Activated naive CD8-positive, alpha-beta T cell (primary cell): ENCODE measurements at regions not wholly inside any gene's neighbourhood (a gene's known extent, or its start where the extent isn't known, plus 50 kb on each side); places are given as distances from the start of the nearest gene placed in this dataset.

Source experiments
- H3K27ac Mint-ChIP-seq: one replicate; pipeline ENCODE4 v1.8.0; 2021; ENCODE audit warnings: mixed read lengths
- H3K27me3 Mint-ChIP-seq: one replicate; pipeline ENCODE4 v1.8.0; 2021; ENCODE audit warnings: mixed read lengths
- H3K36me3 Mint-ChIP-seq: one replicate; pipeline ENCODE4 v1.8.0; 2021; ENCODE audit warnings: mixed read lengths
- H3K4me1 Mint-ChIP-seq: one replicate; pipeline ENCODE4 v1.8.0; 2021; ENCODE audit warnings: low read depth, mixed read lengths
- H3K4me3 Mint-ChIP-seq: one replicate; pipeline ENCODE4 v1.8.0; 2021; ENCODE audit warnings: mild to moderate bottlenecking, mixed read lengths
- H3K9me3 Mint-ChIP-seq: one replicate; pipeline ENCODE4 v1.8.0; 2021; ENCODE audit warnings: low read depth, mixed read lengths

DNA sequence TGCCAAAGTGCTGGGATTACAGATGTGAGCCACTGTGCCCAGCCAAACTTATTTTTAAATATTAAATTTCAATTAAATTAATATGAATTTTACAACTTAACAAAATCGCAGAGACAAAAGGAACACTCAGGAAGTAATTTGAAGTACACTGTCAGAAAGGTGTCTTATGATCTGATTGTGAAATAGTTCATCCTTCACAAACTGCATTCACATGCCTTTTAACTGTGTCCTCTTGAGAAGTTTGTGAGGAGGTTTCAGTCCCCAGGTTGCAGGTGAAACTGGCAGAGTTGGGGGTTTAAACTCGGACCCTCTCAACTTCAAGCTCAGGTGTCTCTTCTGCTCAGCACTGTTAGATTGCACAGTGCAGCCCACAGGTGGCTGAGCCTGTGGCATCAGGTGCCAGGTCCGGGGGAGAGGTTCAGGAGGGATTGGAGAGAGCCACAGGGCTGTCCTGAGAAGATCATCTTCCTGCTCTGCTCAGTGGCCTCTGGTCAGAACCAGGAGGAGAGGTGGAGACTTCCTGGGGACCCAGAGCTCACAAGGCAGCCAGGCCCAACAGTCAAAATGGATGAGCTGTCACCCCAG lies 152.3 kb upstream of the RAB4A start:
- no peaks in the 10 kb centered on the region for H3K36me3 Mint-ChIP-seq
- no peak overlapping the region for H3K27ac Mint-ChIP-seq

DNA sequence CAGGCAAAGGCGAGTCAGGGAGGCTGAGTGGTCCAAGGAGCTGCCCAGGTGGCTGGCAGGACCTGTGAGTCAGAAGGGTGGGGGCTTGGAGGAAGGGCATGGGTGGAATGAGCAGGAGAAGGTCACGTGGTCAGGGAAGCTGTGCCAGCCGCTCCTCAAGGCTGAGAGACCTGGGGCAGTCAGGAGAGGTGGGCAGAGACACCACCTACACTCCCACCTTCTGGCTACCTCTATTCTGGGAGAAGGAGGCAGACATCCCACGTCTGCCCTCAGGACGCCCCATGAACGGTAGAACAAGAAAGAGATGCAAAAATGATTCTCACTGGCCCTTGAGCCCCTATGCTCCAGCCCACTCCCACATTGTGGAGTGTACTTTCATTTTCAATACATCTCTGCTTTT lies 151.8 kb upstream of the RAB4A start:
- H3K27me3 Mint-ChIP-seq, result no peaks in the 10 kb centered on the region
- no peaks in the 10 kb centered on the region for H3K36me3 Mint-ChIP-seq
- H3K27ac Mint-ChIP-seq, result no peak overlapping the region
- no peaks in the 10 kb centered on the region for H3K9me3 Mint-ChIP-seq
- H3K4me3 Mint-ChIP-seq, result no peak overlapping the region
- H3K4me1 Mint-ChIP-seq, result peaks cover 5% of the 10 kb centered on the region

More for the DNA sequence above, 152.3 kb upstream of the RAB4A start:
- Mint-ChIP-seq H3K9me3 (no peaks in the 10 kb centered on the region), H3K4me3 (no peak overlapping the region), H3K27me3 (no peaks in the 10 kb centered on the region), H3K4me1 (peaks cover 6% of the 10 kb centered on the region)

DNA sequence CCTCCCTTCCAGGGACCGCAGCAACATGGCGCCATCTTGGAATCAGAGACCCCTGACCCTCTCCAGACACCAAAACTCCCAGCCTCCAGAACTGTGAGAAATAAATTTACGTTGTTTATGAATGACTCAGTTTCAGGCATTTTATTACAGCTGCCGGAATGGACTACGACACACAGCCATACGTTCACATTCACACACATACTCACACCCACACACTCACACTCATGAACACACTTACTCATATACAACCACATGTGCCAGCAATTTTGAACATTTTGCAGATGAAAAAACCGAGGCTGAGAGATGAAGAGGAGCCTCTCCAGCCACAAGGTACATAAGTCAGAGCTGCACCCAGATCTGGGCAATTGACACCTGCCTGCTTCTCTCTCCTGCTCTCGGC lies 151.0 kb upstream of the RAB4A start:
- Mint-ChIP-seq H3K36me3 (no peaks in the 10 kb centered on the region), H3K4me3 (no peak overlapping the region), H3K27ac (no peak overlapping the region), H3K4me1 (peaks cover 4% of the 10 kb centered on the region), H3K9me3 (no peaks in the 10 kb centered on the region), H3K27me3 (no peaks in the 10 kb centered on the region)

DNA sequence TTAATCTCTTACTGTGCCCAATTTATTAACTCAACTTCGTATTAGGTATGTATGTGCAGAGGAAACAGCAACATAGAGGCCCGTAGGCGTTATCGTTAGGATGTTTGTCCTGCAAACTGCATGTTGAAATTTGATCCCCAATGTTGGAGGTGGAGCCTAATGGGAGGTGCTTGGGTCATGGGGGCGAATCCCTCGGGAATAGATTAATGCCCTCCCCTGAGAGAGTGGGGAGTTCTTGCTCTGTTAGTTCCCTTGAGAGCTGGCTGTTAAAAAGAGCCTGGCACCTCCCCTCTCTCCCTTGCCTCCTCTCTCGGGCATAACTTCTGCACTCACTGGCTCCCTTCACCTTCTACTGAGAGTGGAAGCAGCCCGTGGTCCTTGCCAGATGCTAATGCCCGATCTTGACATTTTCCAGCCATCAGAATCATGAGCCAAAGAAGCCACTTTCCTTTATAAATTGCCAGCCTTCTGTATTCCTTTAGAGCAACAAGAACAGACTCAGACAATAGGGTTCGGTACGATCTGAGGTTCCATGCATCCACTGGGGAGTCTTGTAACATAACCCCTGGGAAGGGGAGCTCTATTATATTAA lies 149.0 kb upstream of the RAB4A start:
- Mint-ChIP-seq H3K27ac (no peak overlapping the region), H3K4me1 (peaks cover 10% of the 10 kb centered on the region)

DNA sequence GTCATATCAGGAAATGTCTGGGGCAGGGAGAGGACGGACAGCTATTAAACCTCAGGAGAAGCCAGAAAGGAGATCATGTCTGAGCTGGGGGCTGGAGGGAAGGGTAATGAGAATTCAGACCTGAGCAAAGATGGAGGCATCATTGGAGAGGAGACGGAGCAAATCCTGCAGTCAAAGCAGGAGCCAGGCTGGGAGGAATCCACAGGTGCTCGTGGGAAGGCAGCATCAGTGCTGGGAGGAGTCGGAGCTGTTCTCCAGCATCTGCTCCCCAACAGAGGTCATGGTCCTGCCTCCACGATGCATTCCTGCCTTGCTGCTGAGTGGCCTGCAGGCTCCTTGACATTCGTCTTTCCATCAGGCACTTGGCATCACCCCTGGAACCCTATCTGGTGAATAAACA lies 148.3 kb upstream of the RAB4A start:
- Mint-ChIP-seq H3K27ac (no peak overlapping the region), H3K27me3 (no peaks in the 10 kb centered on the region), H3K9me3 (no peaks in the 10 kb centered on the region), H3K4me3 (no peak overlapping the region), H3K36me3 (no peaks in the 10 kb centered on the region), H3K4me1 (peaks cover 16% of the 10 kb centered on the region)

More for the DNA sequence above, 149.0 kb upstream of the RAB4A start:
- no peaks in the 10 kb centered on the region for H3K36me3 Mint-ChIP-seq
- no peaks in the 10 kb centered on the region for H3K27me3 Mint-ChIP-seq
- no peak overlapping the region for H3K4me3 Mint-ChIP-seq
- H3K9me3 Mint-ChIP-seq, result no peaks in the 10 kb centered on the region

GRCh38 chr1:229124116-229124515 lies 146.8 kb upstream of the RAB4A start:
- no peaks in the 10 kb centered on the region for H3K27me3 Mint-ChIP-seq
- peaks cover 25% of the 10 kb centered on the region for H3K4me1 Mint-ChIP-seq
- no peaks in the 10 kb centered on the region for H3K36me3 Mint-ChIP-seq
- no peak overlapping the region for H3K4me3 Mint-ChIP-seq
- no peak overlapping the region for H3K27ac Mint-ChIP-seq
- no peaks in the 10 kb centered on the region for H3K9me3 Mint-ChIP-seq

DNA sequence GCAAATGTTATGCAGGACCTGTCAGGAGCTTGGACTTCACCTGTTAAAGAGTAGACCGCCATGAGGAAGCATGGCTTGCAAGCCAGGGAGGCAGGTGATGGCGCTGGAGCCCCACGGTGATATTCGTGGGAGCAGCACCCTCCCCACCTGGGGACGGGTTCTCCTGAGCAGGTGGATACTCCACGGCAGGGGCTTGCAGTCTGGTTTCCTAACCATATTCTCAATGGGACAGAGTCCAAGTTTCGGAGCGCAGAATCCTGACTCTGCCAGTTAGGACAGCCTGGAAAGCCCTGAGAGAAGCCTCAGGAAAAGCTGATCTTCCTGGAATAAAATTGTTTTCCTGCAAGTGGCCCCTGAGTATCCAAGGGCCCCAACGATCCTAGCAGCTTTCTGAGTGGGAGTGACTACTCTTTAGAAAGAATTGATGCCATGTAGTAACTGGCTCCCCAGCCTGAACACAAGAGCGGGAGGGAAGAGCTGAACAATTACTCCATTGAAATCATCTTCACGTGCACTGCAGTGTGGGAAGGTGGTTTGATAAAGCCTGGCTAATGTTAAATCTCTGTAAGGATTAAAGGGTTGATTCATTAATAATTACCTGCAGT lies 146.3 kb upstream of the RAB4A start:
- peaks cover 29% of the 10 kb centered on the region for H3K4me1 Mint-ChIP-seq
- no peaks in the 10 kb centered on the region for H3K36me3 Mint-ChIP-seq
- H3K9me3 Mint-ChIP-seq, result no peaks in the 10 kb centered on the region
- no peak overlapping the region for H3K27ac Mint-ChIP-seq
- no peak overlapping the region for H3K4me3 Mint-ChIP-seq
- no peaks in the 10 kb centered on the region for H3K27me3 Mint-ChIP-seq

GRCh38 chr1:229127301-229127700 lies 143.6 kb upstream of the RAB4A start:
- Mint-ChIP-seq H3K27ac (peak overlapping the region; percentile 28), H3K9me3 (no peaks in the 10 kb centered on the region), H3K4me1 (peaks cover 55% of the 10 kb centered on the region), H3K4me3 (peak overlapping the region; percentile 23), H3K27me3 (no peaks in the 10 kb centered on the region), H3K36me3 (peaks cover 2% of the 10 kb centered on the region)

DNA sequence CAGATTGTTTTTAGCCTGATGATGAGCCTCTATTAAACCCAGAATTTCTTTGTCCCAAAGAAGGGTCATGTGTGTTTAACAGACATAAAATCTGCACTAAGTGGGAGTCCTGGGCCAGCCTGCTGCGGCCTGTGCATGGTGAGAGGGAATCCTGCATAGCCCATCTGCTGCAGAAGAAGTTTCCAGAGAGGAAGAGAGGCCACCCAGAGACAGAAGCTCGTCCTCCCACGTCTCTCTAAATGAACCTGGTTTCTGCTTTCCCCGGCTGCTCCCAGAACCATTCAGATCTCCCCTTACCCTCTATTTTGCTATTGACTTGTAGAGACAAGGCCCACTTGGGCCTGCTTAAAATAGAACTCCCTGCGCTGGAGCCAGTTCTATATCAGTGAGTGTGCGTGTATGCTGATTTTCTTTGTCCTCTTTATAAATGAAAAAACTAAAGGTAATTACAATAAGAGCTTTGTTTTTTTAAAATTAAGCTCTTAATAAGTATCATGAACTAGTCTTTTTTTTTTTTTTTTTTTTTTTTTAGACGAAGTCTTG lies 142.8 kb upstream of the RAB4A start:
- peaks cover 2% of the 10 kb centered on the region for H3K36me3 Mint-ChIP-seq
- H3K4me3 Mint-ChIP-seq, result no peak overlapping the region
- no peaks in the 10 kb centered on the region for H3K9me3 Mint-ChIP-seq
- no peak overlapping the region for H3K27ac Mint-ChIP-seq
- H3K4me1 Mint-ChIP-seq, result peaks cover 55% of the 10 kb centered on the region
- no peaks in the 10 kb centered on the region for H3K27me3 Mint-ChIP-seq

GRCh38 chr1:229129301-229130027 lies 141.4 kb upstream of the RAB4A start:
- Mint-ChIP-seq H3K36me3 (peaks cover 5% of the 10 kb centered on the region), H3K4me3 (peak overlapping the region; percentile 58), H3K27me3 (no peaks in the 10 kb centered on the region), H3K4me1 (peaks cover 57% of the 10 kb centered on the region), H3K27ac (peak overlapping the region; percentile 3), H3K9me3 (no peaks in the 10 kb centered on the region)

- peaks cover 57% of the 10 kb centered on the region for H3K4me1 Mint-ChIP-seq
- H3K9me3 Mint-ChIP-seq, result no peaks in the 10 kb centered on the region
- peak overlapping the region; percentile 58 for H3K4me3 Mint-ChIP-seq
- H3K27me3 Mint-ChIP-seq, result no peaks in the 10 kb centered on the region
- H3K27ac Mint-ChIP-seq, result no peak overlapping the region
- peaks cover 6% of the 10 kb centered on the region for H3K36me3 Mint-ChIP-seq
Observed at GRCh38 chr1:229130028-229130668, 140.8 kb upstream of the RAB4A start.

GRCh38 chr1:229131243-229132105 lies 139.4 kb upstream of the RAB4A start:
- Mint-ChIP-seq H3K4me3 (peak overlapping the region; percentile 8), H3K36me3 (peaks cover 12% of the 10 kb centered on the region), H3K27ac (peak overlapping the region; percentile 59), H3K9me3 (no peaks in the 10 kb centered on the region), H3K4me1 (peaks cover 62% of the 10 kb centered on the region), H3K27me3 (no peaks in the 10 kb centered on the region)

DNA sequence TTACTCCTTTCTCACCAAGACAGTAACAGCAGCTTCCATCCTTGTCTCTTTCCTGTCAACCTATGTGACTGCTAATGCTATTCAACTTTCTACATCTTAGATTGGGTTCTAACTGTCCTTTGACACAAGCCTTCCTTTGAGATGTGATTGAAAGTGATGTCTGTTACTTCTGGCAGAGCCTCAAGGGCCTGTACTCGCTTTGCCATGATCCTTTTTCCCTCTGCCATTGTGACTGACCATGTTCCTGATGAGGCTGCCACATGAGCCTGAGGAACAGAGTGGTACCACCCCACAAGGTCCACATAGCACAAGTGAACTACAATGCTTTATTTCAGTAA lies 138.8 kb upstream of the RAB4A start:
- H3K4me1 Mint-ChIP-seq, result peaks cover 63% of the 10 kb centered on the region
- H3K27ac Mint-ChIP-seq, result peak overlapping the region; percentile 59

GRCh38 chr1:229132706-229133105 lies 138.2 kb upstream of the RAB4A start:
- Mint-ChIP-seq H3K9me3 (no peaks in the 10 kb centered on the region), H3K27ac (no peak overlapping the region), H3K4me3 (no peak overlapping the region), H3K4me1 (peaks cover 63% of the 10 kb centered on the region), H3K27me3 (no peaks in the 10 kb centered on the region), H3K36me3 (peaks cover 12% of the 10 kb centered on the region)

More for the DNA sequence above, 138.8 kb upstream of the RAB4A start:
- Mint-ChIP-seq H3K27me3 (no peaks in the 10 kb centered on the region), H3K9me3 (no peaks in the 10 kb centered on the region), H3K4me3 (no peak overlapping the region), H3K36me3 (peaks cover 12% of the 10 kb centered on the region)
